H9 (cell line): ENCODE measurements at regions not wholly inside any gene's neighbourhood (a gene's known extent, or its start where the extent isn't known, plus 50 kb on each side); places are given as distances from the start of the nearest gene placed in this dataset.

Source experiments
- DNase-seq: peaks from one replicate; pipeline ENCODE4 v3.0.0-alpha.2; 2017
- H2AFZ ChIP-seq: one replicate; pipeline ENCODE4 v1.6.1; 2013; ENCODE audit warnings: mild to moderate bottlenecking, low read length, control low read depth, moderate library complexity
- H2AK5ac ChIP-seq: 2 replicates; pipeline ENCODE4 v1.6.1; 2013; ENCODE audit warnings: low read length, control low read depth, mixed read lengths; ENCODE audit not compliant: insufficient read length
- H2BK120ac ChIP-seq: one replicate; pipeline ENCODE4 v1.6.1; 2013; ENCODE audit warnings: low read depth, mild to moderate bottlenecking, low read length, control low read depth, inconsistent platforms; ENCODE audit not compliant: poor library complexity, severe bottlenecking
- H2BK12ac ChIP-seq: 2 replicates; pipeline ENCODE4 v1.6.1; 2013; ENCODE audit warnings: low read length, control low read depth, mixed read lengths, low read depth; ENCODE audit not compliant: insufficient read length
- H2BK15ac ChIP-seq: 2 replicates; pipeline ENCODE4 v1.6.1; 2013; ENCODE audit warnings: low read depth, low read length, control low read depth
- H2BK20ac ChIP-seq: one replicate; pipeline ENCODE4 v1.6.1; 2013; ENCODE audit warnings: low read depth, mild to moderate bottlenecking, low read length, control low read depth, inconsistent platforms; ENCODE audit not compliant: poor library complexity, severe bottlenecking
- H2BK5ac ChIP-seq: 2 replicates; pipeline ENCODE4 v1.6.1; 2013; ENCODE audit warnings: low read length, control low read depth, mixed read lengths; ENCODE audit not compliant: insufficient read length
- H3K14ac ChIP-seq: 2 replicates; pipeline ENCODE4 v1.6.1; 2013; ENCODE audit warnings: low read length, control low read depth; ENCODE audit not compliant: insufficient read depth
- H3K18ac ChIP-seq: 2 replicates; pipeline ENCODE4 v1.6.1; 2013; ENCODE audit warnings: low read depth, mild to moderate bottlenecking, mixed read lengths, low read length, control low read depth; ENCODE audit not compliant: insufficient read length
- H3K23ac ChIP-seq: 2 replicates; pipeline ENCODE4 v1.6.1; 2013; ENCODE audit warnings: low read length, control low read depth, mixed read lengths, low read depth; ENCODE audit not compliant: insufficient read length
- H3K23me2 ChIP-seq: 2 replicates; pipeline ENCODE4 v1.6.1; 2013; ENCODE audit warnings: low read depth, mild to moderate bottlenecking, mixed read lengths, low read length, control low read depth; ENCODE audit not compliant: insufficient read length, poor library complexity, severe bottlenecking
- H3K27ac ChIP-seq: 2 replicates; pipeline ENCODE4 v1.5.1; 2013; ENCODE audit warnings: low read length, control low read depth, mixed read lengths, low read depth; ENCODE audit not compliant: insufficient read length
- H3K27me3 ChIP-seq: 2 replicates; pipeline ENCODE4 v1.6.1; 2013; ENCODE audit warnings: low read length, control low read depth, inconsistent platforms; ENCODE audit not compliant: insufficient read depth
- H3K4ac ChIP-seq: 2 replicates; pipeline ENCODE4 v1.6.1; 2013; ENCODE audit warnings: low read depth, mild to moderate bottlenecking, control low read depth, inconsistent platforms, low read length, moderate library complexity
- H3K4me1 ChIP-seq: 2 replicates; pipeline ENCODE4 v1.6.1; 2013; ENCODE audit warnings: low read length, control low read depth, inconsistent platforms; ENCODE audit not compliant: insufficient read depth
- H3K4me2 ChIP-seq: 2 replicates; pipeline ENCODE4 v1.6.1; 2013; ENCODE audit warnings: low read length, control low read depth, mixed read lengths; ENCODE audit not compliant: insufficient read length, insufficient read depth
- H3K56ac ChIP-seq: 2 replicates; pipeline ENCODE4 v1.6.1; 2013; ENCODE audit warnings: low read depth, mild to moderate bottlenecking, mixed read lengths, low read length, control low read depth; ENCODE audit not compliant: insufficient read length
- H3K79me1 ChIP-seq: 2 replicates; pipeline ENCODE4 v1.6.1; 2013; ENCODE audit warnings: low read depth, mild to moderate bottlenecking, moderate library complexity, low read length, control low read depth, inconsistent platforms; ENCODE audit not compliant: insufficient read depth, poor library complexity, severe bottlenecking
- H3K79me2 ChIP-seq: 2 replicates; pipeline ENCODE4 v1.6.1; 2013; ENCODE audit warnings: low read length, control low read depth, inconsistent platforms; ENCODE audit not compliant: insufficient read depth
- H3K9ac ChIP-seq: 2 replicates; pipeline ENCODE4 v1.6.1; 2013; ENCODE audit warnings: low read length, control low read depth, mixed read lengths; ENCODE audit not compliant: insufficient read length; ENCODE audit errors: extremely low read depth
- H3K9me3 ChIP-seq: one replicate; pipeline ENCODE4 v1.6.1; 2013; ENCODE audit warnings: low read depth, low read length, inconsistent platforms; ENCODE audit not compliant: control insufficient read depth
- H3T11ph ChIP-seq: one replicate; pipeline ENCODE4 v1.6.1; 2013; ENCODE audit warnings: mild to moderate bottlenecking, low read length, control low read depth, inconsistent platforms
- H4K20me1 ChIP-seq: one replicate; pipeline ENCODE4 v1.6.1; 2013; ENCODE audit not compliant: control insufficient read depth, insufficient read length, insufficient read depth
- H4K5ac ChIP-seq: 2 replicates; pipeline ENCODE4 v1.6.1; 2013; ENCODE audit warnings: low read depth, mild to moderate bottlenecking, mixed read lengths, low read length, control low read depth; ENCODE audit not compliant: insufficient read length
- H4K8ac ChIP-seq: replicated peaks from 2 replicates; pipeline ENCODE4 v1.6.1; 2013; ENCODE audit warnings: low read length, control low read depth, mixed read lengths, low read depth; ENCODE audit not compliant: insufficient read length
- H4K91ac ChIP-seq: 2 replicates; pipeline ENCODE4 v1.6.1; 2013; ENCODE audit warnings: low read depth, mild to moderate bottlenecking, moderate library complexity, mixed read lengths, low read length, control low read depth; ENCODE audit not compliant: insufficient read length
- H3K27ac Mint-ChIP-seq, 3 experiments: 2 replicates in 2 of 3; 3 replicates in 1 of 3; pipeline ENCODE4 v1.8.0; 2020 to 2021; ENCODE audit warnings: mixed read lengths in 3 of 3, mild to moderate bottlenecking in 1 of 3, moderate library complexity in 1 of 3
- H3K27me3 Mint-ChIP-seq: 2 replicates; pipeline ENCODE4 v1.8.0; 2021; ENCODE audit warnings: low read depth, mild to moderate bottlenecking, moderate library complexity, mixed read lengths
- H3K36me3 Mint-ChIP-seq, 3 experiments: 2 replicates in 2 of 3; 3 replicates in 1 of 3; pipeline ENCODE4 v1.8.0; 2020 to 2021; ENCODE audit warnings: low read depth in 3 of 3, mixed read lengths in 3 of 3; ENCODE audit not compliant: insufficient read depth in 1 of 3
- H3K4me1 Mint-ChIP-seq, 2 experiments: 2 replicates each; pipeline ENCODE4 v1.8.0; 2020; ENCODE audit warnings: mixed read lengths in 2 of 2
- H3K4me3 Mint-ChIP-seq, 2 experiments: 2 replicates in 1 of 2; 3 replicates in 1 of 2; pipeline ENCODE4 v1.8.0; 2020 to 2021; ENCODE audit warnings: mild to moderate bottlenecking in 2 of 2, mixed read lengths in 2 of 2, moderate library complexity in 1 of 2
- H3K9me3 Mint-ChIP-seq, 2 experiments: 2 replicates in 1 of 2; 3 replicates in 1 of 2; pipeline ENCODE4 v1.8.0; 2020; ENCODE audit warnings: mild to moderate bottlenecking in 2 of 2, mixed read lengths in 2 of 2, moderate library complexity in 1 of 2
- WGBS: extraction: QIAGEN DNeasy Blood & Tissue Kit; methylation state at CpG from one replicate; pipeline ENCODE4 v1.1.7; 2013; ENCODE audit warnings: missing lambda C conversion rate, low lambda C conversion rate, mixed read lengths; ENCODE audit not compliant: insufficient read length; ENCODE audit errors: extremely low coverage; 5-methylcytosine and 5-hydroxymethylcytosine counted together
- TF ChIP-seq, protein P1 (sequence below): fragments of 200-600 bp; sonication (generic); conservative IDR thresholded peaks from 3 replicates; pipeline ENCODE4 v1.8.0; 2021; ENCODE audit warnings: antibody characterized with exemption, mild to moderate bottlenecking

DNA sequence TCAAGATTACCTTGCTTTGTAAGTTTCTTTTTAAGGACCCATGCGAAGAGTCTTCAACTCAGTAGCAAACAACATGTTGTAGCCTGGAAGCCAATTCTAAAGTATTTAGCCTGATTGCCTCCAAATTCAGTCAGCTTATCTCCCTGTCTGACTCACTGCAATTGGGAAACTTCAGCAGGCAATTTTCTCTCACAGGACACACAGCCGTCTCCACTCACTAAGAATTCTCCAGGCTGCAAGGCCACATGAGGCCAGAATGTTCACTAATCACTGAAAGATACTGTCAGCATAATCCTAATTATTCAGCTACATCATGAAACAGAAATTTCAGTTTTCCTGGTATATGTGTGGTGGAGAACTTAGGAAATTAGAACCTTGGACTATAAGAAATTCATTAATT is 78.1 kb upstream of the PDE1A start:
- Histone ChIP-seq H4K20me1 (no peaks in the 10 kb centered on the region), H2BK20ac (no peak overlapping the region), H2BK12ac (no peak overlapping the region), H2BK120ac (no peak overlapping the region), H3K79me2 (no peaks in the 10 kb centered on the region), H3K4me2 (no peak overlapping the region), H3K23ac (no peak overlapping the region), H3T11ph (no peak overlapping the region), H3K23me2 (no peaks in the 10 kb centered on the region), H4K5ac (no peak overlapping the region), H2AFZ (no peak overlapping the region), H4K8ac (no peak overlapping the region), H3K9ac (no peak overlapping the region), H3K4me1 (no peaks in the 10 kb centered on the region), H2AK5ac (no peak overlapping the region), H3K27ac (no peak overlapping the region), H2BK5ac (no peak overlapping the region), H3K18ac (no peak overlapping the region), H3K4ac (no peak overlapping the region), H2BK15ac (no peak overlapping the region), H3K14ac (no peak overlapping the region), H3K79me1 (no peaks in the 10 kb centered on the region), H3K27me3 (no peaks in the 10 kb centered on the region), H3K56ac (no peak overlapping the region), H4K91ac (no peak overlapping the region), H3K9me3 (no peaks in the 10 kb centered on the region)
- Mint-ChIP-seq H3K36me3 (no peaks in the 10 kb centered on the region), H3K27me3 (no peaks in the 10 kb centered on the region), H3K27ac (no peak overlapping the region), H3K4me1 (peaks cover under 1 to 2% of the 10 kb centered on the region in 2 experiments), H3K4me3 (no peak overlapping the region), H3K9me3 (no peaks in the 10 kb centered on the region)
- TF ChIP-seq, protein P1, sequence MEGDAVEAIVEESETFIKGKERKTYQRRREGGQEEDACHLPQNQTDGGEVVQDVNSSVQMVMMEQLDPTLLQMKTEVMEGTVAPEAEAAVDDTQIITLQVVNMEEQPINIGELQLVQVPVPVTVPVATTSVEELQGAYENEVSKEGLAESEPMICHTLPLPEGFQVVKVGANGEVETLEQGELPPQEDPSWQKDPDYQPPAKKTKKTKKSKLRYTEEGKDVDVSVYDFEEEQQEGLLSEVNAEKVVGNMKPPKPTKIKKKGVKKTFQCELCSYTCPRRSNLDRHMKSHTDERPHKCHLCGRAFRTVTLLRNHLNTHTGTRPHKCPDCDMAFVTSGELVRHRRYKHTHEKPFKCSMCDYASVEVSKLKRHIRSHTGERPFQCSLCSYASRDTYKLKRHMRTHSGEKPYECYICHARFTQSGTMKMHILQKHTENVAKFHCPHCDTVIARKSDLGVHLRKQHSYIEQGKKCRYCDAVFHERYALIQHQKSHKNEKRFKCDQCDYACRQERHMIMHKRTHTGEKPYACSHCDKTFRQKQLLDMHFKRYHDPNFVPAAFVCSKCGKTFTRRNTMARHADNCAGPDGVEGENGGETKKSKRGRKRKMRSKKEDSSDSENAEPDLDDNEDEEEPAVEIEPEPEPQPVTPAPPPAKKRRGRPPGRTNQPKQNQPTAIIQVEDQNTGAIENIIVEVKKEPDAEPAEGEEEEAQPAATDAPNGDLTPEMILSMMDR = no peak
- DNase-seq = no peak
- no CpG with 5 or more reads among the region's 2 CpGs for WGBS
